ENCODE measurements at regions not wholly inside any gene's neighbourhood (a gene's known extent, or its start where the extent isn't known, plus 50 kb on each side); places are given as distances from the start of the nearest gene placed in this dataset.

DNA sequence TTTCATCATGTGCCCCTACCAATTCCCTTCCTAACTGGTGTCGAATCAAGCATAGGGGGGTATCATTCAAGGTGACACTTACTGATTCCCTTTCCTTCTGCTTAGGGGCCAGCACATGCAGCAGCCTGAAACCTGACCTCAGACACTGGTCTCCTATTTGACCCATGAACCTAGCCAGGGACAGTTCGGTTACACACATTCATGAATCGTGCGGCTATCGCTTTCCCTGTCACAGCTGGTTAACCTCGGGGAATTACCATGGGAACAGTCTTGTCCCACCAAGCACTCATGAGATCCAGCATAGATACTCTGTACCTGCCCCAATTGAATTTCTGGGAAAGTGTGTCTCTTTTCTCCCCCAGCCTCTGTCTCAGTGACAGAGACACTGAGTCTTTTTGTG lies 140.4 kb downstream of the ZNF674 start:
- TF ChIP-seq, protein P1, sequence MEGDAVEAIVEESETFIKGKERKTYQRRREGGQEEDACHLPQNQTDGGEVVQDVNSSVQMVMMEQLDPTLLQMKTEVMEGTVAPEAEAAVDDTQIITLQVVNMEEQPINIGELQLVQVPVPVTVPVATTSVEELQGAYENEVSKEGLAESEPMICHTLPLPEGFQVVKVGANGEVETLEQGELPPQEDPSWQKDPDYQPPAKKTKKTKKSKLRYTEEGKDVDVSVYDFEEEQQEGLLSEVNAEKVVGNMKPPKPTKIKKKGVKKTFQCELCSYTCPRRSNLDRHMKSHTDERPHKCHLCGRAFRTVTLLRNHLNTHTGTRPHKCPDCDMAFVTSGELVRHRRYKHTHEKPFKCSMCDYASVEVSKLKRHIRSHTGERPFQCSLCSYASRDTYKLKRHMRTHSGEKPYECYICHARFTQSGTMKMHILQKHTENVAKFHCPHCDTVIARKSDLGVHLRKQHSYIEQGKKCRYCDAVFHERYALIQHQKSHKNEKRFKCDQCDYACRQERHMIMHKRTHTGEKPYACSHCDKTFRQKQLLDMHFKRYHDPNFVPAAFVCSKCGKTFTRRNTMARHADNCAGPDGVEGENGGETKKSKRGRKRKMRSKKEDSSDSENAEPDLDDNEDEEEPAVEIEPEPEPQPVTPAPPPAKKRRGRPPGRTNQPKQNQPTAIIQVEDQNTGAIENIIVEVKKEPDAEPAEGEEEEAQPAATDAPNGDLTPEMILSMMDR (IDR thresholded peaks at IDR 0.05; ENCODE audit: extremely low read depth, low read depth, low read length) = no peak
- Histone ChIP-seq H3K4me3 (ENCODE audit: insufficient read depth, low read length) (no peak overlapping the region), H3K79me2 (ENCODE audit: insufficient read depth, low read length) (no peaks in the 10 kb centered on the region)

DNA sequence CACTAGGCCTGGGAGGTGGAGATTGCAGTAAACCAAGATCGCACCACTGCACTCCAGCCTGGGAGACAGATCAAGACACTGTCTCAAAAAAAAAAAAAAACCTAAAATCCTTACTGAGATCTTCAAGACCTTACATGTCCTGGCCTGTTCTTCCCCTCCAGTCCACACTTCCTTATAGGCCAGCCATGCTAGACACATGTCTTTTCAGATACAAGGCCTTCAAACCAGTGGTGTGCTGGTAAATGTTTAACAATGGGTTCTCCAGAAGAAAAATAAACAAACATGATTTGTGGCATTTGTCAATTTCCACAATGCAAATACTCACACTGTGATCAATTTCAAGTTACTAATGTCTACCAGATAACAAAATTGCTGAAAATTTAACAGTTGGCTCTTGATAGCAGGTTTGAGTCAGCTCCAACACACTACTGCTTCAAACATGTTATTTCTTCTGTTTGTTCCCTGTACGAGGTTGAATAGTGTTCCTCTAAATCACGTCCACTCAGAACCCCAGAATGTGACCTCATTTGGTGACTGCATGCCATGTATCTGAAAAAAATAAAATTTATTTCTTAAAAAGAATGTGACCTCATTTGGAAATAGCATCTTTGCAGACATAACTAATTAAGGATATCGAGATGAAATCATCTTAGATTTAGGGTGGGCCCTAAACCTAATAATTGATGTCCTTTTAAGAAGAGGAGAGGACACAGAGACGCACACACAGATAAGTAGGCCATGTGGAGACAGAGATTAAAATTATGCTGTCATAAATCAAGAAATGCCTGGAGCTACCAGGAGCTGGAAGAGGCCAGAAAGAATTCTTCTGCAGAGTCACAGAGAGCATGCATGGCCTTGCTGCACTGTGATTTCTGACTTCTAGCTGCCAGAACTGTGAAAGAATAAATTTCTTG lies 144.4 kb downstream of the ZNF674 start:
- H3K27ac ChIP-seq (ENCODE audit: low read depth, low read length) = no peak overlapping the region
- no peaks in the 10 kb centered on the region for H3K9me3 ChIP-seq (ENCODE audit: low read depth, low read length)
- DNase-seq (ENCODE audit: insufficient read length, low spot score, missing footprints) = no peak
- H3K4me1 ChIP-seq (ENCODE audit: insufficient read depth, low read length) = no peaks in the 10 kb centered on the region
- H3K36me3 ChIP-seq (ENCODE audit: insufficient read depth, low read length) = no peaks in the 10 kb centered on the region
- no peaks in the 10 kb centered on the region for H4K20me1 ChIP-seq (ENCODE audit: insufficient read depth, low read length)
- H3K4me2 ChIP-seq (ENCODE audit: insufficient read depth, low read length) = no peak overlapping the region
- TF ChIP-seq, protein P1 (IDR thresholded peaks at IDR 0.05; ENCODE audit: extremely low read depth, low read depth, low read length) = no peak
- no peak overlapping the region for H3K4me3 ChIP-seq (ENCODE audit: insufficient read depth, low read length)
- no peaks in the 10 kb centered on the region for H3K79me2 ChIP-seq (ENCODE audit: insufficient read depth, low read length)
- no peak overlapping the region for H2AFZ ChIP-seq (ENCODE audit: low read length)
- H3K27me3 ChIP-seq (ENCODE audit: insufficient read depth, low read length) = peaks cover 3% of the 10 kb centered on the region

More for the DNA sequence above, 140.4 kb downstream of the ZNF674 start:
- no peak overlapping the region for H3K27ac ChIP-seq (ENCODE audit: low read depth, low read length)
- no peak overlapping the region for H3K4me2 ChIP-seq (ENCODE audit: insufficient read depth, low read length)
- H3K36me3 ChIP-seq (ENCODE audit: insufficient read depth, low read length) = no peaks in the 10 kb centered on the region
- H3K27me3 ChIP-seq (ENCODE audit: insufficient read depth, low read length) = peaks cover 3% of the 10 kb centered on the region
- no peak overlapping the region for H2AFZ ChIP-seq (ENCODE audit: low read length)
- DNase-seq (ENCODE audit: insufficient read length, low spot score, missing footprints) = no peak
- no peaks in the 10 kb centered on the region for H3K9me3 ChIP-seq (ENCODE audit: low read depth, low read length)
- H4K20me1 ChIP-seq (ENCODE audit: insufficient read depth, low read length) = no peaks in the 10 kb centered on the region
- peaks cover 4% of the 10 kb centered on the region for H3K4me1 ChIP-seq (ENCODE audit: insufficient read depth, low read length)

DNA sequence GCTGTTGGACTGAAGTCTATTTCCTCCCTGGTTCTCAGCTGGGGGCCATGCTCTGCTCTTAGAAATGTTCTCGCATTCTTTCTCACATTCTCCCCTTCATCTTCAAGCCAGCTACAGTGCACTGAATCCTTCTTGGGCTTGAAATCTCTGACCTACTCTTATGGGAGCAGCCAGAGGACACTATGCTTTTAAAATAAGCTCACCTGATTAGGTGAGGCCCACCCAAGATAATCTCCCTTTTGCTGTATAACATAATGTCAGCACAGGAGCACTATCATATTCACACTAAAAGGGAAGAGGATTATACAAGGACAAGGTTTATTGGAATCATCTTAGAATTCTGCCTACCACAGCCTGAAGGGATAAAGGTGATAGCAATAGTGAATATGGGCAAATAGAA lies 146.3 kb downstream of the ZNF674 start:
- Histone ChIP-seq H3K9me3 (ENCODE audit: low read depth, low read length) (no peaks in the 10 kb centered on the region), H3K4me1 (ENCODE audit: insufficient read depth, low read length) (no peaks in the 10 kb centered on the region), H3K27me3 (ENCODE audit: insufficient read depth, low read length) (peaks cover 3% of the 10 kb centered on the region), H3K36me3 (ENCODE audit: insufficient read depth, low read length) (no peaks in the 10 kb centered on the region), H3K27ac (ENCODE audit: low read depth, low read length) (no peak overlapping the region), H2AFZ (ENCODE audit: low read length) (no peak overlapping the region), H3K79me2 (ENCODE audit: insufficient read depth, low read length) (no peaks in the 10 kb centered on the region), H4K20me1 (ENCODE audit: insufficient read depth, low read length) (no peaks in the 10 kb centered on the region), H3K4me3 (ENCODE audit: insufficient read depth, low read length) (no peak overlapping the region), H3K4me2 (ENCODE audit: insufficient read depth, low read length) (no peak overlapping the region)
- DNase-seq (ENCODE audit: insufficient read length, low spot score, missing footprints) = no peak
- TF ChIP-seq, protein P1 (IDR thresholded peaks at IDR 0.05; ENCODE audit: extremely low read depth, low read depth, low read length) = no peak

DNA sequence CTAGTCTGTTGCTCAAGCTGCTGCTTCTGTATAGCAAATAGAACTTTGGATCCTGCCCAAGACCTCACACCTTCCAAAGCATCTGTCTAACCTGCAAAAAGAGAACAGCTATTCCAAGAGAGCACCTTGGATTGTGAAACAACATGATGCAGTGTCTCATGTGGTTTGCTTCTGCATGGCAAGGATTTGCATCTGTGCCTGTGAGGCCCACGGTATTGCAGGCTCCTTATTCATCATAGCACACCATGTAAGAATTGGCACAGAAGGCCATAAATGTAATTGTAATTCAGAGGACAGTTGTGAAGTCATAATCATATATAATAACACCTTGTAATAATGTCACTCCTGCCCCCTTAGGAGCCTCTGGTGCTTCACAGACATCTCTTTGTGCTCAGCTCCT lies 147.1 kb downstream of the ZNF674 start:
- no peaks in the 10 kb centered on the region for H3K9me3 ChIP-seq (ENCODE audit: low read depth, low read length)
- H3K4me2 ChIP-seq (ENCODE audit: insufficient read depth, low read length) = no peak overlapping the region
- H4K20me1 ChIP-seq (ENCODE audit: insufficient read depth, low read length) = no peaks in the 10 kb centered on the region
- no peak overlapping the region for H3K4me3 ChIP-seq (ENCODE audit: insufficient read depth, low read length)
- H2AFZ ChIP-seq (ENCODE audit: low read length) = no peak overlapping the region
- H3K27me3 ChIP-seq (ENCODE audit: insufficient read depth, low read length) = peaks cover 3% of the 10 kb centered on the region
- H3K79me2 ChIP-seq (ENCODE audit: insufficient read depth, low read length) = no peaks in the 10 kb centered on the region
- no peaks in the 10 kb centered on the region for H3K36me3 ChIP-seq (ENCODE audit: insufficient read depth, low read length)
- TF ChIP-seq, protein P1 (IDR thresholded peaks at IDR 0.05; ENCODE audit: extremely low read depth, low read depth, low read length) = no peak
- no peak overlapping the region for H3K27ac ChIP-seq (ENCODE audit: low read depth, low read length)
- H3K4me1 ChIP-seq (ENCODE audit: insufficient read depth, low read length) = no peaks in the 10 kb centered on the region
- DNase-seq (ENCODE audit: insufficient read length, low spot score, missing footprints) = peak; percentile 65
